ENCODE measurements at regions not wholly inside any gene's neighbourhood (a gene's known extent, or its start where the extent isn't known, plus 50 kb on each side); places are given as distances from the start of the nearest gene placed in this dataset.
"Not testable (repeated sequence)": the region's sequence is repeated elsewhere in the genome, so short reads cannot be mapped to it uniquely, and the experiment has no call there.

- ATAC-seq (replicated peaks in 6 of 8), result no peak
- in situ Hi-C loops (cut with MboI; ENCODE audit: low pct_unique_long_range_greater_than_20kb in 2 of 9, low sequenced_read_pairs in 9 of 9, unreplicated experiment in 9 of 9), result no loop called here
- Histone ChIP-seq H3K27ac (no peak overlapping the region), H3K4me3 (no peak overlapping the region), H3K4me1 (replicated peaks in 1 of 2) (peaks cover 0 to 6% of the 10 kb centered on the region in 2 donors)
- WGBS, 10 experiments, result 21 to 100% (median 75%) methylated on average over 2 to 3 of the region's 3 CpGs
These were observed 1181.6 kb upstream of the SORCS1 start for GRCh38 chr10:108346066-108346465.

GRCh38 chr10:108338146-108338545, 1173.6 kb upstream of the SORCS1 start:
- no peak overlapping the region for H3K27ac ChIP-seq
- no peaks in the 10 kb centered on the region for H3K4me1 ChIP-seq (replicated peaks in 1 of 2)
- no peak overlapping the region for H3K4me3 ChIP-seq
- in situ Hi-C loops (cut with MboI; ENCODE audit: low pct_unique_long_range_greater_than_20kb in 2 of 9, low sequenced_read_pairs in 9 of 9, unreplicated experiment in 9 of 9), result no loop called here
- no peak for ATAC-seq (replicated peaks in 6 of 8)

- Histone ChIP-seq H3K4me1 (replicated peaks in 1 of 2) (no peaks in the 10 kb centered on the region), H3K4me3 (no peak overlapping the region), H3K27ac (no peak overlapping the region)
- in situ Hi-C loops (cut with MboI; ENCODE audit: low pct_unique_long_range_greater_than_20kb in 2 of 9, low sequenced_read_pairs in 9 of 9, unreplicated experiment in 9 of 9), result no loop called here
- ATAC-seq (replicated peaks in 6 of 8), result no peak
These were observed 1172.3 kb upstream of the SORCS1 start for GRCh38 chr10:108336836-108337235.

GRCh38 chr10:108327706-108328105, 1163.2 kb upstream of the SORCS1 start:
- ATAC-seq (replicated peaks in 6 of 8), result no peak
- Histone ChIP-seq H3K27ac (no peak overlapping the region), H3K4me1 (replicated peaks in 1 of 2) (no peaks in the 10 kb centered on the region), H3K4me3 (no peak overlapping the region)
- WGBS, 10 experiments, result 4 to 100% (median 88%) methylated on average over 1 to 3 of the region's 3 CpGs; no CpG with 5 or more reads in 2 of the 10 experiments
- in situ Hi-C loops (cut with MboI; ENCODE audit: low pct_unique_long_range_greater_than_20kb in 2 of 9, low sequenced_read_pairs in 9 of 9, unreplicated experiment in 9 of 9), result no loop called here

- in situ Hi-C loops (cut with MboI; ENCODE audit: low pct_unique_long_range_greater_than_20kb in 2 of 9, low sequenced_read_pairs in 9 of 9, unreplicated experiment in 9 of 9), result no loop called here
- Histone ChIP-seq H3K4me3 (no peak overlapping the region), H3K27ac (no peak overlapping the region), H3K4me1 (replicated peaks in 1 of 2) (no peaks in the 10 kb centered on the region)
- no peak for ATAC-seq (replicated peaks in 6 of 8)
- WGBS, 10 experiments, result 17 to 90% (median 55%) methylated on average over 1 to 3 of the region's 3 CpGs; no CpG with 5 or more reads in 3 of the 10 experiments
These were observed 1158.8 kb upstream of the SORCS1 start for GRCh38 chr10:108323274-108323798.

GRCh38 chr10:108319434-108320222, 1155.1 kb upstream of the SORCS1 start:
- H3K4me3 ChIP-seq, result no peak overlapping the region
- no peaks in the 10 kb centered on the region for H3K4me1 ChIP-seq (replicated peaks in 1 of 2)
- no peak overlapping the region for H3K27ac ChIP-seq
- ATAC-seq (replicated peaks in 6 of 8), result no peak
- WGBS, 10 experiments, result 0 to 100% (median 79%) methylated on average over 1 to 6 of the region's 6 CpGs
- in situ Hi-C loops (cut with MboI; ENCODE audit: low pct_unique_long_range_greater_than_20kb in 2 of 9, low sequenced_read_pairs in 9 of 9, unreplicated experiment in 9 of 9), result no loop called here

- WGBS, 10 experiments, result no CpG with 5 or more reads among the region's 25 CpGs
- ATAC-seq (replicated peaks in 6 of 8); H3K4me1 ChIP-seq (replicated peaks in 1 of 2); H3K27ac ChIP-seq; in situ Hi-C loops (cut with MboI; ENCODE audit: low pct_unique_long_range_greater_than_20kb in 2 of 9, low sequenced_read_pairs in 9 of 9, unreplicated experiment in 9 of 9): not testable (repeated sequence)
- peak overlapping the region in 3 of 5 donors; percentile 21 to 27 (median 24) for H3K4me3 ChIP-seq
These were observed 1151.1 kb upstream of the SORCS1 start for GRCh38 chr10:108315636-108316035.

- Histone ChIP-seq H3K4me1 (replicated peaks in 1 of 2) (no peaks in the 10 kb centered on the region), H3K27ac (no peak overlapping the region), H3K4me3 (no peak overlapping the region)
- ATAC-seq (replicated peaks in 6 of 8), result no peak
- WGBS, 10 experiments, result 76 to 100% (median 95%) methylated on average over 3 to 7 of the region's 7 CpGs; no CpG with 5 or more reads in 1 of the 10 experiments
- in situ Hi-C loops (cut with MboI; ENCODE audit: low pct_unique_long_range_greater_than_20kb in 2 of 9, low sequenced_read_pairs in 9 of 9, unreplicated experiment in 9 of 9), result no loop called here
These were observed 1143.4 kb upstream of the SORCS1 start for GRCh38 chr10:108307925-108308312.

GRCh38 chr10:108307250-108307924, 1142.9 kb upstream of the SORCS1 start:
- ATAC-seq (replicated peaks in 6 of 8), result no peak
- H3K4me1 ChIP-seq (replicated peaks in 1 of 2), result no peaks in the 10 kb centered on the region
- H3K27ac ChIP-seq, result no peak overlapping the region
- no peak overlapping the region for H3K4me3 ChIP-seq
- in situ Hi-C loops (cut with MboI; ENCODE audit: low pct_unique_long_range_greater_than_20kb in 2 of 9, low sequenced_read_pairs in 9 of 9, unreplicated experiment in 9 of 9), result no loop called here

GRCh38 chr10:108303149-108303548, 1138.6 kb upstream of the SORCS1 start:
- Histone ChIP-seq H3K4me3 (no peak overlapping the region), H3K4me1 (replicated peaks in 1 of 2) (no peaks in the 10 kb centered on the region), H3K27ac (no peak overlapping the region)
- 40 to 100% (median 65%) methylated on average over 2 to 5 of the region's 5 CpGs for WGBS, 10 experiments
- in situ Hi-C loops (cut with MboI; ENCODE audit: low pct_unique_long_range_greater_than_20kb in 2 of 9, low sequenced_read_pairs in 9 of 9, unreplicated experiment in 9 of 9), result no loop called here
- no peak for ATAC-seq (replicated peaks in 6 of 8)

GRCh38 chr10:108301002-108301401, 1136.5 kb upstream of the SORCS1 start:
- 0 to 80% (median 49%) methylated on average over 1 to 3 of the region's 3 CpGs for WGBS, 10 experiments
- no peak for ATAC-seq (replicated peaks in 6 of 8)
- in situ Hi-C loops (cut with MboI; ENCODE audit: low pct_unique_long_range_greater_than_20kb in 2 of 9, low sequenced_read_pairs in 9 of 9, unreplicated experiment in 9 of 9), result no loop called here
- Histone ChIP-seq H3K4me3 (no peak overlapping the region), H3K4me1 (replicated peaks in 1 of 2) (no peaks in the 10 kb centered on the region), H3K27ac (no peak overlapping the region)

- no peak overlapping the region for H3K27ac ChIP-seq
- H3K4me1 ChIP-seq (replicated peaks in 1 of 2), result no peaks in the 10 kb centered on the region
- in situ Hi-C loops (cut with MboI; ENCODE audit: low pct_unique_long_range_greater_than_20kb in 2 of 9, low sequenced_read_pairs in 9 of 9, unreplicated experiment in 9 of 9), result no loop called here
- H3K4me3 ChIP-seq, result no peak overlapping the region
- 27 to 100% (median 73%) methylated on average over 3 to 4 of the region's 4 CpGs; no CpG with 5 or more reads in 1 of the 10 experiments for WGBS, 10 experiments
- ATAC-seq (replicated peaks in 6 of 8), result no peak
These were observed 1126.3 kb upstream of the SORCS1 start for GRCh38 chr10:108290823-108291222.

- in situ Hi-C loops (cut with MboI; ENCODE audit: low pct_unique_long_range_greater_than_20kb in 2 of 9, low sequenced_read_pairs in 9 of 9, unreplicated experiment in 9 of 9), result no loop called here
- H3K27ac ChIP-seq, result no peak overlapping the region
- H3K4me3 ChIP-seq, result no peak overlapping the region
- no peaks in the 10 kb centered on the region for H3K4me1 ChIP-seq (replicated peaks in 1 of 2)
- 0 to 63% (median 15%) methylated on average over 1 to 5 of the region's 5 CpGs for WGBS, 10 experiments
- no peak for ATAC-seq (replicated peaks in 6 of 8)
These were observed 1111.6 kb upstream of the SORCS1 start for GRCh38 chr10:108275895-108276685.
